Kidney epithelial cell (primary cell): ENCODE measurements at regions not wholly inside any gene's neighbourhood (a gene's known extent, or its start where the extent isn't known, plus 50 kb on each side); places are given as distances from the start of the nearest gene placed in this dataset.

ENCODE experiments used
- DNase-seq: peaks from one replicate; pipeline ENCODE4 v3.0.0-alpha.2; 2010; ENCODE audit warnings: low read depth
- H3K27me3 ChIP-seq: 2 replicates; pipeline ENCODE4 v1.6.0; 2011; ENCODE audit warnings: low read length; ENCODE audit not compliant: control insufficient read depth, insufficient read depth
- H3K36me3 ChIP-seq: 2 replicates; pipeline ENCODE4 v1.5.1; 2011; ENCODE audit warnings: low read length; ENCODE audit not compliant: control insufficient read depth, insufficient read depth
- H3K4me3 ChIP-seq: 2 replicates; pipeline ENCODE4 v1.5.1; 2011; ENCODE audit warnings: low read depth, mild to moderate bottlenecking, control low read depth, low read length
- CTCF ChIP-seq: IDR thresholded peaks from 2 replicates; pipeline ENCODE4 v1.5.1; 2011; ENCODE audit warnings: mild to moderate bottlenecking, moderate library complexity, low read length, control low read depth, inconsistent platforms; ENCODE audit not compliant: insufficient read depth, poor library complexity, severe bottlenecking

- no peaks in the 10 kb centered on the region for H3K36me3 ChIP-seq
- H3K27me3 ChIP-seq, result no peaks in the 10 kb centered on the region
- H3K4me3 ChIP-seq, result no peak overlapping the region
- TF ChIP-seq CTCF, result no peak
- DNase-seq, result no peak
Observed at GRCh38 chr5:93924628-93925027, 183.2 kb upstream of the POU5F2 start.

- no peak for TF ChIP-seq CTCF
- no peak overlapping the region for H3K4me3 ChIP-seq
Observed at GRCh38 chr5:93922551-93922950, 181.2 kb upstream of the POU5F2 start.

GRCh38 chr5:93921001-93921400 is 179.6 kb upstream of the POU5F2 start:
- TF ChIP-seq CTCF, result no peak
- Histone ChIP-seq H3K4me3 (no peak overlapping the region), H3K27me3 (no peaks in the 10 kb centered on the region), H3K36me3 (no peaks in the 10 kb centered on the region)
- DNase-seq, result no peak

More at GRCh38 chr5:93922551-93922950, 181.2 kb upstream of the POU5F2 start:
- Histone ChIP-seq H3K27me3 (no peaks in the 10 kb centered on the region), H3K36me3 (no peaks in the 10 kb centered on the region)
- DNase-seq, result no peak

GRCh38 chr5:93916872-93917271 is 175.5 kb upstream of the POU5F2 start:
- no peak for TF ChIP-seq CTCF
- Histone ChIP-seq H3K36me3 (no peaks in the 10 kb centered on the region), H3K4me3 (no peak overlapping the region), H3K27me3 (no peaks in the 10 kb centered on the region)
- DNase-seq, result no peak

- H3K27me3 ChIP-seq, result no peaks in the 10 kb centered on the region
- H3K36me3 ChIP-seq, result no peaks in the 10 kb centered on the region
- DNase-seq, result no peak
- peak; percentile 33 for TF ChIP-seq CTCF
- H3K4me3 ChIP-seq, result no peak overlapping the region
Observed at GRCh38 chr5:93915142-93915553, 173.7 kb upstream of the POU5F2 start.

- no peak for DNase-seq
- TF ChIP-seq CTCF, result no peak
- Histone ChIP-seq H3K36me3 (no peaks in the 10 kb centered on the region), H3K27me3 (no peaks in the 10 kb centered on the region), H3K4me3 (no peak overlapping the region)
Observed at GRCh38 chr5:93911609-93912008, 170.2 kb upstream of the POU5F2 start.
